GM19023 (cell line): ENCODE measurements at regions not wholly inside any gene's neighbourhood (a gene's known extent, or its start where the extent isn't known, plus 50 kb on each side); places are given as distances from the start of the nearest gene placed in this dataset.

ENCODE experiments used
- ATAC-seq: cut with Tn5 transposase; IDR thresholded peaks from one replicate; pipeline ENCODE4 v1.9.1; 2021; ENCODE audit warnings: mild to moderate bottlenecking, moderate library complexity; ENCODE audit not compliant: unreplicated experiment

GRCh38 chr10:105682911-105683310 is 1041.8 kb downstream of the SORCS3 start:
- no peak for ATAC-seq

GRCh38 chr10:105681051-105681450 is 1040.0 kb downstream of the SORCS3 start:
- ATAC-seq, result no peak

- no peak for ATAC-seq
Observed at GRCh38 chr10:105679781-105680180, 1038.7 kb downstream of the SORCS3 start.

- ATAC-seq, result no peak
Observed at GRCh38 chr10:105675333-105675732, 1034.2 kb downstream of the SORCS3 start.

GRCh38 chr10:105674448-105674847 is 1033.4 kb downstream of the SORCS3 start:
- no peak for ATAC-seq

GRCh38 chr10:105658696-105659095 is 1017.6 kb downstream of the SORCS3 start:
- no peak for ATAC-seq

GRCh38 chr10:105656856-105657255 is 1015.8 kb downstream of the SORCS3 start:
- no peak for ATAC-seq

- ATAC-seq, result no peak
Observed at GRCh38 chr10:105650306-105650705, 1009.2 kb downstream of the SORCS3 start.

GRCh38 chr10:105647354-105647753 is 1006.3 kb downstream of the SORCS3 start:
- ATAC-seq, result no peak

GRCh38 chr10:105644978-105645377 is 1003.9 kb downstream of the SORCS3 start:
- no peak for ATAC-seq

GRCh38 chr10:105644559-105644958 is 1003.5 kb downstream of the SORCS3 start:
- no peak for ATAC-seq

- ATAC-seq, result no peak
Observed at GRCh38 chr10:105644091-105644490, 1003.0 kb downstream of the SORCS3 start.

- no peak for ATAC-seq
Observed at GRCh38 chr10:105643660-105644059, 1002.6 kb downstream of the SORCS3 start.

GRCh38 chr10:105634281-105634680 is 993.2 kb downstream of the SORCS3 start:
- ATAC-seq, result no peak

- no peak for ATAC-seq
Observed at GRCh38 chr10:105615715-105616365, 974.8 kb downstream of the SORCS3 start.

GRCh38 chr10:105611244-105611798 is 970.2 kb downstream of the SORCS3 start:
- no peak for ATAC-seq

GRCh38 chr10:105609451-105609850 is 968.4 kb downstream of the SORCS3 start:
- no peak for ATAC-seq

GRCh38 chr10:105605918-105606317 is 964.8 kb downstream of the SORCS3 start:
- ATAC-seq, result no peak

GRCh38 chr10:105605104-105605503 is 964.0 kb downstream of the SORCS3 start:
- ATAC-seq, result no peak

- no peak for ATAC-seq
Observed at GRCh38 chr10:105598207-105598606, 957.1 kb downstream of the SORCS3 start.

GRCh38 chr10:105597312-105597711 is 956.2 kb downstream of the SORCS3 start:
- no peak for ATAC-seq

- ATAC-seq, result no peak
Observed at GRCh38 chr10:105596749-105597148, 955.7 kb downstream of the SORCS3 start.

GRCh38 chr10:105594296-105594695 is 953.2 kb downstream of the SORCS3 start:
- ATAC-seq, result no peak
